Fibroblast of lung (primary cell): ENCODE measurements at regions not wholly inside any gene's neighbourhood (a gene's known extent, or its start where the extent isn't known, plus 50 kb on each side); places are given as distances from the start of the nearest gene placed in this dataset.

Source experiments
- DNase-seq, 2 donors: peaks; one replicate each; pipeline versions ENCODE4 v3.0.0 to v3.0.0-alpha.2; 2010; ENCODE audit warnings: low read depth in 2 of 2
- H2AFZ ChIP-seq: 2 replicates; pipeline ENCODE4 v1.5.1; 2012; ENCODE audit warnings: low read length, control low read depth, inconsistent platforms
- H3K27ac ChIP-seq: 2 replicates; pipeline ENCODE4 v1.5.1; 2011; ENCODE audit warnings: low read length, control low read depth; ENCODE audit not compliant: insufficient read depth
- H3K27me3 ChIP-seq: 2 replicates; pipeline ENCODE4 v1.5.1; 2011; ENCODE audit warnings: mild to moderate bottlenecking, low read length; ENCODE audit not compliant: control insufficient read depth, insufficient read depth
- H3K36me3 ChIP-seq: 2 replicates; pipeline ENCODE4 v1.5.1; 2011; ENCODE audit warnings: low read length; ENCODE audit not compliant: control insufficient read depth, insufficient read depth
- H3K4me1 ChIP-seq: 2 replicates; pipeline ENCODE4 v1.5.1; 2011; ENCODE audit warnings: low read length; ENCODE audit not compliant: control insufficient read depth, insufficient read depth; ENCODE audit errors: extremely low read depth
- H3K4me2 ChIP-seq: 2 replicates; pipeline ENCODE4 v1.5.1; 2011; ENCODE audit warnings: low read length, control low read depth; ENCODE audit not compliant: insufficient read depth; ENCODE audit errors: extremely low read depth
- H3K4me3 ChIP-seq, 4 experiments: fragments of 200-600 bp in 1 of 4; sonication (generic) in 1 of 4; replicated peaks in 1 of 4; 2 replicates each; pipeline ENCODE4 v1.5.1; 2011 to 2016; ENCODE audit warnings: low read length in 4 of 4, low read depth in 3 of 4, mild to moderate bottlenecking in 3 of 4, control low read depth in 2 of 4, inconsistent platforms in 1 of 4, mixed read lengths in 1 of 4; ENCODE audit not compliant: insufficient read depth in 1 of 4; ENCODE audit errors: control extremely low read depth in 1 of 4
- H3K79me2 ChIP-seq: 2 replicates; pipeline ENCODE4 v1.5.1; 2012; ENCODE audit warnings: mild to moderate bottlenecking, low read length, inconsistent platforms; ENCODE audit not compliant: control insufficient read depth, insufficient read depth
- H3K9ac ChIP-seq: 2 replicates; pipeline ENCODE4 v1.5.1; 2011; ENCODE audit warnings: mild to moderate bottlenecking, low read length, control low read depth; ENCODE audit not compliant: insufficient read depth
- H3K9me3 ChIP-seq: 2 replicates; pipeline ENCODE4 v1.5.1; 2012; ENCODE audit warnings: low read depth, low read length; ENCODE audit not compliant: control insufficient read depth, insufficient read depth
- H4K20me1 ChIP-seq: 2 replicates; pipeline ENCODE4 v1.5.1; 2011; ENCODE audit warnings: low read length; ENCODE audit not compliant: control insufficient read depth, insufficient read depth; ENCODE audit errors: extremely low read depth
- CTCF ChIP-seq, 2 donors: IDR thresholded peaks in 1 of 2; conservative IDR thresholded peaks in 1 of 2; 1 replicate in 1 of 2; 2 replicates in 1 of 2; pipeline ENCODE4 v1.5.1; 2011 to 2012; ENCODE audit warnings: low read length in 2 of 2, control low read depth in 1 of 2, inconsistent platforms in 1 of 2, low read depth in 1 of 2, mild to moderate bottlenecking in 1 of 2
- EZH2 ChIP-seq: IDR thresholded peaks from 2 replicates; pipeline ENCODE4 v1.5.1; 2012; ENCODE audit warnings: low read length, control low read depth, mild to moderate bottlenecking; ENCODE audit errors: missing control alignments

- H3K79me2 ChIP-seq: no peaks in the 10 kb centered on the region
- no peaks in the 10 kb centered on the region for H4K20me1 ChIP-seq
- H3K4me1 ChIP-seq: no peaks in the 10 kb centered on the region
- H3K4me3 ChIP-seq: no peak overlapping the region
- H3K36me3 ChIP-seq: no peaks in the 10 kb centered on the region
- peak in 1 of 2 donors; percentile 18 for DNase-seq
- H3K9me3 ChIP-seq: no peaks in the 10 kb centered on the region
- peaks cover 23% of the 10 kb centered on the region for H3K27me3 ChIP-seq
- H2AFZ ChIP-seq: no peak overlapping the region
- no peak for TF ChIP-seq EZH2
- H3K9ac ChIP-seq: no peak overlapping the region
- no peak overlapping the region for H3K27ac ChIP-seq
- no peak overlapping the region for H3K4me2 ChIP-seq
Measured at GRCh38 chr22:27574002-27574366, 227.6 kb downstream of the MN1 start.

- H3K4me2 ChIP-seq: no peak overlapping the region
- H4K20me1 ChIP-seq: no peaks in the 10 kb centered on the region
- no peak overlapping the region for H3K27ac ChIP-seq
- no peak for DNase-seq
- H3K9ac ChIP-seq: no peak overlapping the region
- H2AFZ ChIP-seq: no peak overlapping the region
- no peaks in the 10 kb centered on the region for H3K36me3 ChIP-seq
- TF ChIP-seq CTCF (conservative IDR thresholded peaks at IDR 0.05 in 1 of 2, IDR thresholded peaks at IDR 0.05 in 1 of 2; ENCODE audit: low read depth in 1 of 2, low read length in 2 of 2) (no peak), EZH2 (no peak)
- H3K4me1 ChIP-seq: no peaks in the 10 kb centered on the region
- peaks cover 25% of the 10 kb centered on the region for H3K27me3 ChIP-seq
- no peak overlapping the region for H3K4me3 ChIP-seq
- no peaks in the 10 kb centered on the region for H3K79me2 ChIP-seq
- no peaks in the 10 kb centered on the region for H3K9me3 ChIP-seq
Measured at GRCh38 chr22:27574651-27575050, 226.9 kb downstream of the MN1 start.

- no peak for DNase-seq
- Histone ChIP-seq H4K20me1 (no peaks in the 10 kb centered on the region), H3K4me3 (no peak overlapping the region), H3K4me2 (no peak overlapping the region), H3K9me3 (no peaks in the 10 kb centered on the region), H3K27ac (no peak overlapping the region), H2AFZ (no peak overlapping the region), H3K79me2 (no peaks in the 10 kb centered on the region), H3K4me1 (no peaks in the 10 kb centered on the region), H3K9ac (no peak overlapping the region), H3K36me3 (no peaks in the 10 kb centered on the region), H3K27me3 (peaks cover 25% of the 10 kb centered on the region)
- TF ChIP-seq EZH2 (no peak), CTCF (conservative IDR thresholded peaks at IDR 0.05 in 1 of 2, IDR thresholded peaks at IDR 0.05 in 1 of 2; ENCODE audit: low read depth in 1 of 2, low read length in 2 of 2) (no peak)
Measured at GRCh38 chr22:27575348-27575747, 226.2 kb downstream of the MN1 start.
